Fibroblast of the conjunctiva (primary cell): ENCODE measurements at regions not wholly inside any gene's neighbourhood (a gene's known extent, or its start where the extent isn't known, plus 50 kb on each side); places are given as distances from the start of the nearest gene placed in this dataset.
A peak's percentile ranks its signal among the peaks of the same experiment; 100 is the strongest.
"Not testable (repeated sequence)": the region's sequence is repeated elsewhere in the genome, so short reads cannot be mapped to it uniquely, and the experiment has no call there.

ENCODE experiments used
- DNase-seq: peaks from one replicate; pipeline ENCODE4 v3.0.0-alpha.2; 2010; ENCODE audit warnings: low read depth

- no peak for DNase-seq
Measured at GRCh38 chrX:4091046-4091760, 377.8 kb upstream of the PRKX start.

GRCh38 chrX:4059893-4060292, 346.4 kb upstream of the PRKX start:
- DNase-seq: no peak

GRCh38 chrX:4043951-4044350, 330.5 kb upstream of the PRKX start:
- no peak for DNase-seq

GRCh38 chrX:4035874-4036273, 322.4 kb upstream of the PRKX start:
- DNase-seq: no peak

GRCh38 chrX:4028151-4028550, 314.7 kb upstream of the PRKX start:
- no peak for DNase-seq

- DNase-seq: no peak
Measured at GRCh38 chrX:4005281-4005680, 291.8 kb upstream of the PRKX start.

- no peak for DNase-seq
Measured at GRCh38 chrX:4004822-4005221, 291.4 kb upstream of the PRKX start.

- DNase-seq: no peak
Measured at GRCh38 chrX:3994315-3994714, 280.9 kb upstream of the PRKX start.

- DNase-seq: no peak
Measured at GRCh38 chrX:3990569-3990968, 277.1 kb upstream of the PRKX start.

GRCh38 chrX:3972104-3972858, 258.8 kb upstream of the PRKX start:
- not testable (repeated sequence) for DNase-seq

GRCh38 chrX:3968749-3969148, 255.3 kb upstream of the PRKX start:
- DNase-seq: no peak

- DNase-seq: no peak
Measured at GRCh38 chrX:3963980-3964379, 250.5 kb upstream of the PRKX start.

GRCh38 chrX:3962511-3963311, 249.3 kb upstream of the PRKX start:
- no peak for DNase-seq

- no peak for DNase-seq
Measured at GRCh38 chrX:3960952-3961351, 247.5 kb upstream of the PRKX start.

- DNase-seq: no peak
Measured at GRCh38 chrX:3951859-3952258, 238.4 kb upstream of the PRKX start.

GRCh38 chrX:3950373-3950772, 236.9 kb upstream of the PRKX start:
- DNase-seq: no peak

GRCh38 chrX:3943965-3944364, 230.5 kb upstream of the PRKX start:
- no peak for DNase-seq

GRCh38 chrX:3940000-3940610, 226.7 kb upstream of the PRKX start:
- peak; percentile 3 for DNase-seq

- no peak for DNase-seq
Measured at GRCh38 chrX:3938587-3938986, 225.1 kb upstream of the PRKX start.

- DNase-seq: not testable (repeated sequence)
Measured at GRCh38 chrX:3935196-3935595, 221.7 kb upstream of the PRKX start.

- DNase-seq: not testable (repeated sequence)
Measured at GRCh38 chrX:3920424-3921017, 207.1 kb upstream of the PRKX start.
